HG02642 (cell line): ENCODE measurements at regions not wholly inside any gene's neighbourhood (a gene's known extent, or its start where the extent isn't known, plus 50 kb on each side); places are given as distances from the start of the nearest gene placed in this dataset.
A peak's percentile ranks its signal among the peaks of the same experiment; 100 is the strongest.
"Not testable (repeated sequence)": the region's sequence is repeated elsewhere in the genome, so short reads cannot be mapped to it uniquely, and the experiment has no call there.

Experiments used
- ATAC-seq: cut with Tn5 transposase; IDR thresholded peaks from one replicate; pipeline ENCODE4 v1.9.1; 2021; ENCODE audit warnings: mild to moderate bottlenecking; ENCODE audit not compliant: unreplicated experiment, poor library complexity

DNA sequence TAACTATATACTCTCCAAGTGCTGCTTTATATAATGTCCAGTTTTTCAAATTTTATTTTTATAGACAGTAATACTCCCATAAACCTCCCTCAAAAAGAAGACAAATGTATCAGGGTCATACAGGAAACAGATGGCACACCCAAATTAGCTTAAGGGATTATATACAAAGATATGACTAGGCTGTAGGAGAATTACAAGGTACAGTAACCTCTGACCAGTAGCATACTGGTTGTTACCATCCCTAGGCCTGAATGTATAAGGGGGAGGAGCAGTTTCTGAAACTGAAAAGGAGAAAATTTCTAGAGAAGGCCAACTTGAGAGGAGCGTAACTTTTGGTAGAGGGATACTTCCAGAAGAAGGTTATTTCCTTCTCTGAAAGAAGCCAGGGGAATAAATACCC, 122.6 kb upstream of the NBPF19 start:
- ATAC-seq = not testable (repeated sequence)

DNA sequence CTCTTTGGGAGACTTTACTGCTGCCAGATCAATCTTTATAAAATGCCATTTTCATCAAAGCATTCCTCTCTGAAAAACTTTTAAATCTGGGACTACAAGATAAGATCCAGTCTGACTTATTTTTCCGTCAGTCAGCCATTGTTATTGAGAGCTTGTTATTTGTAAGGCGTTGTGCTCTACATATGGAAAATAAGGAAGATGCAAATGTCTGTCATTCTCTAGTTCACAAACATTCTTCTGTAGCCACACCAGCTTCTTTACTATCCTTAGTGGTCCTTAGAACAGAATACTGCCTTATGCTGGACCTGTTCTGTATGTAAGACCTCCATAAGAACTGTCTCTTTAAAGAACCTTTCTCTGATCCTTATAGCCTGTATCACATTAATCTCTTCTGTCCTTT, 120.3 kb upstream of the NBPF19 start:
- not testable (repeated sequence) for ATAC-seq

DNA sequence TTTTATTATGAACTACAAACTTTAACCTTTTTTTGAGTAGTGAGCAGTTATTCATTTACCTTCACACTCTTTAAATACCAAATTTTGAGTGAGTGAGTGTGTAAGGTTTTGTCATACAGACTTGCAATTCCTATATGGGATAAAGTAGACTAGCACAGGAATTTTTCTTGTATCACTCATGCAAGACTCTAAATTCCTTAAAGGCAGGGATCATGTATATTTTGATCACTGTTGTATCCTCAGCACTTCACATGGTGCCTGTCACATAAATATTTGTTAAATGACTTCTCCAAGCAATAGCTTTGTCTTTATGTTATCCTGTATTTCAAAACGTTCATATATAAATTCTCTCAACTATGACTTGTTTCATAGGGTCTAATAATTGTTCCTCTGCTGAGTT, 119.1 kb upstream of the NBPF19 start:
- ATAC-seq = not testable (repeated sequence)

DNA sequence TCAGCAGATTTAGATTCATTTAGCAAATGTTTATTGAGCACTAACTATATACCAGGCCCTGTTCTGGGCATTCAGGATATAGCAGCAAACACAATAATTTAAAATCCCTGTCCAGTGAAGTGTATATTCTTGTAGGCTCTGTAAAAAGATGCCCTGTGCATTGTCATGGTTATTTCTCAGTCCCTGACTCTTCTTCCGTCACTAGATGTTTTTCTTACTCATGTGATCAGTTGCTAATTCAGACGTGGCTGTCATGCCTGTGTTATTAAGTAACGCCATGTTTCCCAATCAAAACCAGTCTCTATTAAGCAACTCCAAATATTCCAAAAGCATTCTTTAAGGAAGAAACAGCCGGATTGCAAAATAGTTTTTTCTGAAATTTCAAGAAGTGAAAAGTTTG, 118.7 kb upstream of the NBPF19 start:
- not testable (repeated sequence) for ATAC-seq

DNA sequence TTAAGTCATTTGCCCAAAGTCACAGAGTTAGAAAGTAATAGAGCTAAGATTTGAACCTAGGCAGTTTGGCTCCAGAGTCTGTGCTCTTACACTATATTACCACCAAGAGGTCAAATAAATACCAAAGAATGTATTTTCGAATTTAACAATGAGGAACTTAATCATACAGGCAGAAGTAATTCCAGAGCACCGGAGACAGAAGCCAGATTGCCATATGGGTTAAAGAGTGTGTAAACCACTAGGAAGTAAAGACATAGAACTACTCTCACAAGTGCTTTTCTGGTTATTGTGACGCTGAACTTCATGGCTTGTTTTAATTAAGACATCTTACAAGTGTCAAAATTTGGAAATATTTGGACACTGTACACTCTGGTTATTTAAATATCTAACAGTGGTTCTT, 114.5 kb upstream of the NBPF19 start:
- not testable (repeated sequence) for ATAC-seq

DNA sequence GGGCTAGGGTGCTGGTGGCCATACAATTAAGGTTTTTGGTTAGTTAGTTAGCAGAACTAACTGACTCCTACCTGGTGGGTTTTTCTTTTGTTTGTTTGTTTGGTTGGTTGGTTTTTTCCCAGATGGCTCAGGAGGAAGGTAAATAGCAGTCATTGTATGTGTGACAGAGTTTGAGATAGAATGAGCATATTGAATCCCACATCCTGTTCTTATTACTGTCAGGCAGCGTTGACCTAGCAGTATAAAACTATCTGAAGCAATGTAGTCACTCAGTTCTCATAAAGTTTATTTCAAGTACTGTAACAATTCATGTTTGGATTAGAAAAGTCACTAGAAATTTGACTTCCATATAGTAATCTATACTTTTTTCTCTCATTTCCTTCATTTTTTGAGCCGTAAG, 113.5 kb upstream of the NBPF19 start:
- ATAC-seq = not testable (repeated sequence)

DNA sequence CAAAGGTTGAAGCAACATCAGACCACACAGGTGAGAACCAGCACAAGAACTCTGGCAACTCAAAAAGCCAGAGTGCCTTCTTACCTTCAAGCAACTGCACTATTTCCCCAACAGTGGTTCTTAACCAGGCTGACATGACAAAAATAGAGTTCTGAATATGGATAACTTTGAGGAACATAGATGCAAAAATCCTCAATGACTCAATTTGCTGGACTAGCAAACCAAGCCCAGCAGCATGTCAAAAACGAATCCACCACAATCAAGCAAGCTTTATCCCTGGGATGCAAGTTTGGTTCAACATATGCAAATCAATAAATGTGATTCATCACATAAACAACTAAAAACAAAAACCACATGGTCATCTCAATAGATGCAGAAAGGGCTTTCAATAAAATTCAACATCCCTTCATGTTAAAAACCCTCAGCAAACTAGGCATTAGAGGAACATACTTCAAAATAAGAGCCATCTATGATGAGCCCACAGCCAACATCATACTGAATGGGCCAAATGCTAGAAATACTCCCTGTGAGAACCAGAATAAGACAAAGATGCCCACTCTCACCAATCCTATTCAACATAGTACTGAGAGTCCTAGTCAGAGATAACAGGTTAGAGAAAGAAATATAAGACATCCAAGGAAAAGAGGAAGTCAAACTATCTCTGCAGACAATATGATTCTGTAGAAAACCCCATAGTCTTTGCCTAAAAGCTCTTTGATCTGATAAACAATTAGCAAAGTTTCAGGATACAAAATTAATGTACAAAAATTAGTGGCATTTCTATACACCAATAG, 110.5 kb upstream of the NBPF19 start:
- not testable (repeated sequence) for ATAC-seq

DNA sequence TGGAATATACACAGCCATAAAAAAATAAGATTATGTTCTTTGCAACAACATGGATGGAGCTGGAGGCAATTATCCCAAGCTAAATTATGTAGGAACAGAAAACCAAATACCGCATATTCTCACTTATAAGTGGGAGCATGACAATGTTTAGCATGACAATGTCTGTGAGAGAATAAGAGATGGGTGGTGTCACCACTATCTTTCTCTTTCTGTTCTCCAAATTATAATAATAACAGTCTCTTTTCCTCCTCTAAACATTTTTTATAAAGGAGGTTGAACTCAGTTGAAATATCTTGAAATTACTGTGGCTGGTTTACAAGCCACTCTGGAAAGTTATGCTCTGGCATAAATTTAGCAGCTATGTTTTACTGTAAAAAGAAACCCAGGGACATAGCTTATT, 108.4 kb upstream of the NBPF19 start:
- ATAC-seq = not testable (repeated sequence)

DNA sequence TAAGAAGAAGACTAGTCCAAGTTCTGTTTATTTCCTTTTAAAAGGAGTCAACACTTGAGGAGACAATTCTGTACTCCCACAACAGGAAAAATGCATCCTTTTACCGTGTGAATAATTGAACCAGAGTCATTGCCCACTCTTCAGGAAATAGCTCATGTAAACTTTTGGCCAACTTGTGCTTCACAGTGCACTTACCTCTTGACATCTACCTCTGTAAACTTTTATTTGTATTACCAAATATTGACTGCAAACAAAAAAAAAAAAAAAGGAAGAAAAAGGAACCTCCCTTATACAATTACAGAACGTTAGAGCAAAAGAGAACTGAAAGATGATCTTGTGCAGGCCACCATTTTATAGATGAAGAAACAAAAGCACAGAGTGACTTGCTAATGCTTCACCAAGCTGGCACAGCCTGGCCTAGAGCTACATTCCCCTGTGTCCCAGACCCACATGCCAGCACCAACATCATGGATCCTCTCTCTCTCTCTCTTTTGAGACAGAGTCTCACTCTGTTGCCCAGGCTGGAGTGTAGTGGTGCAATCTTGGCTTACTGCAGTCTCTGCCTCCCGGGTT, 107.3 kb upstream of the NBPF19 start:
- ATAC-seq = not testable (repeated sequence)

DNA sequence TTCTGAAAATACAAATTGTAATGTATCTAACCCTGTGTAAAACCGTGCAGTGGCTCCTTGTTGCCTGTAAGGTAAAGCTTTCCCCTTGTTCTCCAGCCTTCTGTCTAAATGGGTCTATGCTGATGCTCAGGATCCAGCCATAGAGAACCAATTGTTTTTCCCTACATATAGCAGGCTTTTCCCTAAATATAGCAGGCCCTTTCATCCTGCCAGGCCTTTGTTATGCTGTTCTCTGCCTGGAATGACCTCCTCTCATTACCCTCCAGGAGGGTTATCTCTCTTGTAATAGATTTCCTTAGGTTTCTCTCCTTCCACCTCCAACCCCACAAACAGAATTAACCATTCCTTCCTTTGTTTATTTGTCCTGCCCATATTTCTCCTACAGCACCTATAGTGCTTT, 106.5 kb upstream of the NBPF19 start:
- ATAC-seq = not testable (repeated sequence)

DNA sequence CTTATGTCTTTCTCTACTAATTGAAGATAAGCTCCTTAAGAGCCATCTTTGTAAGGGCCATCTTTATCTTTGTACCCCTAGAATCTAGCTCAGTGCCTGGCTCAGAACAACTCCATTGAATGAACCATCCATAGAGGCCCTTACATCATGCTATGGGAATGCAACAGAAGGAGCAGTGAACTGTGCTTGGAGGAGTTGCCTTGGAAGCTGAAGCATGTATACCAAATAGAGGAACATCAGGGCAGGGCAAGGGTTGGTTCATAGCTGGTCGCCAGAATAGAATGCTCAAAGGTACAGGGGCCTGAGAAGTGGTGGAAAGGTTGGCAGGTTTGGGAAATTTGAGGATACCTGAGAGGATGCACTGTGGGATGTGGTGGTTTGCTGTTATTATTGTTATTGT, 105.8 kb upstream of the NBPF19 start:
- ATAC-seq = not testable (repeated sequence)

DNA sequence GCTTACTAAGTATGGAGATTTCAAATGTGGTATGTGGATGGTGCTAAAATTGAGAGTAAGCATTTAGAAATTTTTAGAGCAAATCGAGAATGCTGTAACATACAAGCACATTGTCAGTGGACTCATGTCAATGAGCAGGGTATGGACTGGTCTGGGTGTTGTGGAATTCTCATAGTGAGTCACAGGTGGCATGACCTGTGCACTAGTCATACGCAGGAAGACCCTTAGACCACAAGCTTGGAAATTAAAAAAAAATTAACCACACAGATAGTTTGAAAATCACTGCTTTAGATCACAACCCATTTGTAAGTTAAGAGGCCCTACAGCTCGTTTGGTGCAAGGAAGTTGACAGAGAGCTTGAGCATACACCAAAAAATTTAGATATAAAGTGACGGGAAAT, 102.9 kb upstream of the NBPF19 start:
- ATAC-seq = not testable (repeated sequence)

DNA sequence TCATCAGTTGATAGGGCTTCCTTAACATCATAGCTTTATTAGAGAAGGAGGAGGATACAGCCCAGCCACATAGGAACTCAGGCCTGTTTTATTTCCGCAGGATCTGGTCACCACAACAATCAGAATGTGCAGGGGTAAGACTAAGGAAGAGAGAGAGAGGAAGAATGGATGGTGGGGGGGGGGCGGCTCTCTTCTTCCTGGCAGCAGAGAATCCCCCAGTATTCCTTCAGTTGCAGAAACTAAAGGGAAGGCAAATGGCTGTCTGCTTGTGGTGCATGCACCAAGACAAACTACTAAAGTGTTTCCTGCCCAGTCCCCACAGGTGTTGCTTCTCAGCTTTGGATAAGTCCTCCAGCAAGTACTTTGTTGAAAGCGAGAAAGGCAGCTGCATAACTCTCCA, 96.4 kb upstream of the NBPF19 start:
- ATAC-seq = not testable (repeated sequence)

DNA sequence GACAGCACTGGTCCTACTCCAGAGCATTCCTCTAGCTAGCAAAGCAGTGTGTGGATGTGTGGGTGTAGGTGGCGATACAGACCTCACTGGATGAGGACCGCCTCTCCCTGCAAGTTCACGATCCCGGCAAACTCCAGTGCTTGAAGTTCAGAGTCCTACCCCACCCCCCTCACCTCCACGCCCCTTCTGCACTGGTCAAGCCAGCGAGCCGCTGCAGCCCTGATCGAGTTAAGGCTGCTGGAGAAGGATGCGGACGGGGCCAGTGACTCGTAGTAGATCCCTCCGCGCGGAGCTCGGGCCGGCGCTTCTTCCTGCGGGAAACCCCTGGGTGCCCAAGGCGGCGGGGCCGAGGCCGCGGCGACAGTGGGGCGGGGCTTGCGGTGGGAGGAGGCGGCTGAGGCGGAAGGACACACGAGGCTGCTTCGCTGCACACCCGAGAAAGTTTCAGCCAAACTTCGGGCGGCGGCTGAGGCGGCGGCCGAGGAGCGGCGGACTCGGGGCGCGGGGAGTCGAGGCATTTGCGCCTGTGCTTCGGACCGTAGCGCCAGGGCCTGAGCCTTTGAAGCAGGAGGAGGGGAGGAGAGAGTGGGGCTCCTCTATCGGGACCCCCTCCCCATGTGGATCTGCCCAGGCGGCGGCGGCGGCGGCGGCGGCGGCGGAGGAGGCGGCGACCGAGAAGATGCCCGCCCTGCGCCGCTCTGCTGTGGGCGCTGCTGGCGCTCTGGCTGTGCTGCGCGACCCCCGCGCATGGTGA, 84.5 kb upstream of the NBPF19 start:
- peak; percentile 51 for ATAC-seq

DNA sequence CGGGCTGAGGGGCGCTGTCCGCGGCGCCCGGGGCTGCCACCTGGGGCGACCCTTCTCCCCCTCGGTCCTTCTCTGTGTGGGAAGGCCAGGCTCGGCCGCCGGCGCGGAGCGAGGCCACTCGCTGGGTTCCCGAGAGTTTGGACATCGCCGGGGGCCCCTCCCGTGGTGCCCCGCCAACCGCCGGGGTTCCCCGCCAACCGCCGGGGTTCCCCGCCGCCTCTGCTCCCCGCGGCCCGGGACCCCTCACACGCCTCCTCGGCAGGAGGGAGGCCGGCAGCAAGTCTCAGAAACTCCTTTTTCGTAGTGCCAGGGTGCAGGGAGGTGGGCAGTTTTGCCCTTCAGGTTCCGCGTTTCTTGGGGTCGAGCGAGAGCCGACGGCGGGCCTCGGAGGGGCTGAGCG, 83.9 kb upstream of the NBPF19 start:
- not testable (repeated sequence) for ATAC-seq

DNA sequence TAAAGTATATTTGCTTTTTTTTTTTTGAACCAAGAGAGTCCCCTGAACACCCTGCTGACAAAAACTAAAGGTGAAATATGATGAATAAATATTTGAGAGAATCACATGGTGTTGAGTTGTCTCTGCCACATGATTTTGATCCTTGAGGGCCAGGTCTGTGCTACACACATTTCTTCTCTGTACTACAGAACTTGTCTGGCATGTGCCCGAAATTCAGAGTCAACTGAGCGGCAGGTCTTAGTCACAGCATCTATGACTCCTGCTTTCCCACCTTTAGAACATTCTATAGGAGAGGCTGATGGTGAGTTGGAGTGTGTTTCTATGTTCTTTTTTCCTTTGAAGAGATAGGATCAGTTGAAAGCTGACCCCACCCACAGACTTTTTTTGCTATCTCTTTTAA, 79.0 kb upstream of the NBPF19 start:
- ATAC-seq = not testable (repeated sequence)

DNA sequence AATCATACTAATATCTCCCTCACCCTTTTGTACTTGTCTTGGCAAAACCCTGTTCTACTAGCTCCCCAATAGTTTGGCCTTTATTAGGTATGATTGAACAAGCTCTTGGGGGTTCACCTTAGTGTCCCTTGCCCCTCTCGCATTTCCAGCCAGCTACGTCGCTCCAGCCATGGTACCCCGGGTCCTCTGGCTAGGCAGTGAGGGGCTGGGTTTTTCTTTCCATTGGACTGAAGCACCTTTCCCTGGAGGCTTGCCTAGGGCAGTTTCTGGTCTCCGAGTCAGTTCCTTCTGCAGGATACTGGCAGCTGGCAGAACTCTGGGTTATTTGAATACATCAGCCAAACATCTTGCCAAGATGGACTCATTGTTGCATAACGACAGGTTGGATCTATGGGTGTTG, 76.3 kb upstream of the NBPF19 start:
- ATAC-seq = not testable (repeated sequence)

DNA sequence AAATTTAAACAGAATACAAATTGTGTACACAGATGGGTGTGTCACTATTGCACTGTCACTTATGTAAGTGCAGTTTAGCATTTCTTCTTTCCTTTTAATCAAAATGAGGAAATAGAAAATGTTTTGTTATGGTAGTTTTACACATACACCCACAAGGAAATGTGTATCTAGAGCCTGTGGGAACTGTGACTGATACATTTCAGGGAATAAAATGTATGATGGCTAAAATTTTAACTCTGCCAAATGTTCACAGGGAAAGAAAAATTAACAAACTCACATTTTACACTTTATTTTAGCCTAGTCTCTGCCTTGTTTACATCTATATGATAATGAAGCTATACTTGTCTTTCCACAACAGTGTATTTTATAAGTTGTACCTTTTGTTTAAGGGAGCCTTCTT, 66.4 kb upstream of the NBPF19 start:
- not testable (repeated sequence) for ATAC-seq

DNA sequence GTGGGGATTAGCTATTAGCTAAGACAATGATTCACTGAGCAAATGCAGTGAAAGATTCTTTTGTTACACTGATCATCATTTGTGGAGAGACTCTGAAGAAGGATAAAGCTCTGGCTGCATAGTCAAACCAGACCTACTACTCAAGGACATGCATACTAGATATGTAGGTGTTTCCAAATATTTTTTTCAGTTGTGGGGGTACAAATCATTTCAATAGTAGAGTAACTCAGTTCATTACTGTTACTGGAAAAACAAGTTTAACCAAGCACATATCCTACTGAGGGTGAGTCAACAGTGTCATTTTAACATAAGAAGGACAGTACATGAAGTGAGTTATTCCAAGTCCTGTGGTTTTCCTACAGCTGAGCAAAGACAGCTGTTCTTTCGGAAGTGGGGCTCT, 59.5 kb upstream of the NBPF19 start:
- not testable (repeated sequence) for ATAC-seq

DNA sequence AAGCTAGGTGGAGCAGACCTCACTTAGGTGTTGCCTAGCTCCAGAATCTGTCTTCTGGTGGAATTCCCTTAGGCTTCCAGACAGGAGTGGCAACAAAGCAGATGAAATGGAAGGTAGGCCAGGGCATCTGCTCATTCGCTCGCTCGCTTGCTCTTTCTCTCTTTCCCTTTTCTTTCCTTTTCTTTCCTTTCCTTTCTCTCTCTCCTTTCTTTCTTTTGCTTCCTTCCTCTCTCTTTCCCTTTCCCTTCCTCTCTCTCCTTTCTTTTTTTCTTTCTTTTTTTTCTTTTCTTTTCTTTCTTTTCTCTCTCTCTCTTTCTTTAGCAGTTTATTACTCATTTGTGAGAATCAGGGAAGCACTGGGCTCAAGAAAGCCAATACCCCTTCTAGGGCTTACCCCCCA, 56.1 kb upstream of the NBPF19 start:
- ATAC-seq = not testable (repeated sequence)

DNA sequence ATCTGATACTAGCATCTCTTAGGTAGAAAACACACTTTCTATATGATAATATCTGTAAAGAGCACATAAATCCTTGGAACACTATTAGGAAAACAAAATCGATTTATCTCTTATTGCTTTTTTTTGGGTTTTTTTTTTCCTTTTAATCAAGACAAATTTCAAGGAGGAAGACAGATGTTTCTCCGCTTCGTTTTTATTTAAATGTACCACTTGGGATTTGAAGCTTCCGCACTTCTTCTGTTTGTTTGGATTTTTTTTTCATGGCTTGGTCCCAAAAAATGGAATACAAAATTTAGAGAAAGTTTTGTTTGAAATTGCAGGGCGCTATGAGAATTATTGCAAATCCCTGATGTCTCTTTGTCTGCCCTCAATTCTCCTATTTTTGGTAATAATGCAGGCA, 51.7 kb upstream of the NBPF19 start:
- ATAC-seq = not testable (repeated sequence)
